ENCODE measurements at regions not wholly inside any gene's neighbourhood (a gene's known extent, or its start where the extent isn't known, plus 50 kb on each side); places are given as distances from the start of the nearest gene placed in this dataset.
A peak's percentile ranks its signal among the peaks of the same experiment; 100 is the strongest.

- no peak for TF ChIP-seq CTCF (IDR thresholded peaks at IDR 0.05; ENCODE audit: insufficient read depth, low read length, missing control alignments)
- CTCF ChIA-PET, result no interaction called here
Measured at GRCh38 chr13:59166174-59166573, 997.6 kb downstream of the DIAPH3 start.

GRCh38 chr13:59172076-59172475 is 991.7 kb downstream of the DIAPH3 start:
- H3K4me3 ChIP-seq (ENCODE audit: low read depth, low read length), result no peak overlapping the region
- ChIA-PET CTCF (no interaction called here), POLR2A (no interaction called here)
- no peak for DNase-seq (ENCODE audit: low read depth, low spot score)
- no peak for TF ChIP-seq CTCF (IDR thresholded peaks at IDR 0.05; ENCODE audit: insufficient read depth, low read length, missing control alignments)

More at GRCh38 chr13:59166174-59166573, 997.6 kb downstream of the DIAPH3 start:
- H3K4me3 ChIP-seq (ENCODE audit: low read depth, low read length), result no peak overlapping the region
- POLR2A ChIA-PET, result no interaction called here
- no peak for DNase-seq (ENCODE audit: low read depth, low spot score)

GRCh38 chr13:59176775-59177174 is 987.0 kb downstream of the DIAPH3 start:
- no peak overlapping the region for H3K4me3 ChIP-seq (ENCODE audit: low read depth, low read length)
- POLR2A ChIA-PET, result no interaction called here
- CTCF ChIA-PET, result no interaction called here
- peak; percentile 17 for TF ChIP-seq CTCF (IDR thresholded peaks at IDR 0.05; ENCODE audit: insufficient read depth, low read length, missing control alignments)
- DNase-seq (ENCODE audit: low read depth, low spot score), result no peak

- DNase-seq (ENCODE audit: low read depth, low spot score), result no peak
- POLR2A ChIA-PET, result no interaction called here
- H3K4me3 ChIP-seq (ENCODE audit: low read depth, low read length), result no peak overlapping the region
- TF ChIP-seq CTCF (IDR thresholded peaks at IDR 0.05; ENCODE audit: insufficient read depth, low read length, missing control alignments), result peak; percentile 36
- CTCF ChIA-PET, result no interaction called here
Measured at GRCh38 chr13:59178344-59178743, 985.4 kb downstream of the DIAPH3 start.

GRCh38 chr13:59182241-59182640 is 981.5 kb downstream of the DIAPH3 start:
- POLR2A ChIA-PET, result no interaction called here
- DNase-seq (ENCODE audit: low read depth, low spot score), result no peak
- CTCF ChIA-PET, result no interaction called here
- no peak for TF ChIP-seq CTCF (IDR thresholded peaks at IDR 0.05; ENCODE audit: insufficient read depth, low read length, missing control alignments)
- no peak overlapping the region for H3K4me3 ChIP-seq (ENCODE audit: low read depth, low read length)

- DNase-seq (ENCODE audit: low read depth, low spot score), result no peak
Measured at GRCh38 chr13:59197397-59197796, 966.3 kb downstream of the DIAPH3 start.

More at GRCh38 chr13:59197397-59197796, 966.3 kb downstream of the DIAPH3 start:
- POLR2A ChIA-PET, result no interaction called here
- no peak overlapping the region for H3K4me3 ChIP-seq (ENCODE audit: low read depth, low read length)
- no peak for TF ChIP-seq CTCF (IDR thresholded peaks at IDR 0.05; ENCODE audit: insufficient read depth, low read length, missing control alignments)
- CTCF ChIA-PET, result no interaction called here
